ENCODE measurements at regions not wholly inside any gene's neighbourhood (a gene's known extent, or its start where the extent isn't known, plus 50 kb on each side); places are given as distances from the start of the nearest gene placed in this dataset.

- Histone ChIP-seq H3K27me3 (no peaks in the 10 kb centered on the region), H3K9me3 (no peaks in the 10 kb centered on the region), H3K4me1 (peaks cover 0 to 3% (median 0%) of the 10 kb centered on the region in 4 donors), H3K4me3 (no peak overlapping the region), H3K27ac (no peak overlapping the region), H3K36me3 (no peaks in the 10 kb centered on the region)
- no peak for TF ChIP-seq CTCF (IDR thresholded peaks at IDR 0.05)
- intact Hi-C loops (cut with DNase I; ENCODE audit: low total_unique reads) = no loop called here
- no peak for DNase-seq
These were observed 58.7 kb upstream of the COL1A2 start for GRCh38 chr7:94336009-94336408.

GRCh38 chr7:94338921-94339371, 55.7 kb upstream of the COL1A2 start:
- Histone ChIP-seq H3K9me3 (no peaks in the 10 kb centered on the region), H3K36me3 (no peaks in the 10 kb centered on the region), H3K27me3 (no peaks in the 10 kb centered on the region), H3K4me1 (peaks cover 0 to 5% (median 0%) of the 10 kb centered on the region in 4 donors), H3K27ac (no peak overlapping the region), H3K4me3 (no peak overlapping the region)
- TF ChIP-seq CTCF (IDR thresholded peaks at IDR 0.05) = no peak
- intact Hi-C loops (cut with DNase I; ENCODE audit: low total_unique reads) = no loop called here
- no peak for DNase-seq

- H3K27ac ChIP-seq = no peak overlapping the region
- peaks cover 0 to 29% (median 13%) of the 10 kb centered on the region in 4 donors for H3K4me1 ChIP-seq
- no peak for TF ChIP-seq CTCF (IDR thresholded peaks at IDR 0.05)
- no peak for DNase-seq
- no peak overlapping the region for H3K4me3 ChIP-seq
- no peaks in the 10 kb centered on the region for H3K27me3 ChIP-seq
- H3K9me3 ChIP-seq = no peaks in the 10 kb centered on the region
- intact Hi-C loops (cut with DNase I; ENCODE audit: low total_unique reads) = no loop called here
- no peaks in the 10 kb centered on the region for H3K36me3 ChIP-seq
These were observed 49.9 kb upstream of the COL1A2 start for GRCh38 chr7:94344826-94345225.

All from tibial artery (tissue), 4 donors.